CD4-positive, alpha-beta T cell treated with Interleukin-17A for 1 hour (primary cell): ENCODE measurements at regions not wholly inside any gene's neighbourhood (a gene's known extent, or its start where the extent isn't known, plus 50 kb on each side); places are given as distances from the start of the nearest gene placed in this dataset.

Source experiments
- DNase-seq: peaks from one replicate; pipeline ENCODE4 v3.0.0-alpha.2; 2020

DNA sequence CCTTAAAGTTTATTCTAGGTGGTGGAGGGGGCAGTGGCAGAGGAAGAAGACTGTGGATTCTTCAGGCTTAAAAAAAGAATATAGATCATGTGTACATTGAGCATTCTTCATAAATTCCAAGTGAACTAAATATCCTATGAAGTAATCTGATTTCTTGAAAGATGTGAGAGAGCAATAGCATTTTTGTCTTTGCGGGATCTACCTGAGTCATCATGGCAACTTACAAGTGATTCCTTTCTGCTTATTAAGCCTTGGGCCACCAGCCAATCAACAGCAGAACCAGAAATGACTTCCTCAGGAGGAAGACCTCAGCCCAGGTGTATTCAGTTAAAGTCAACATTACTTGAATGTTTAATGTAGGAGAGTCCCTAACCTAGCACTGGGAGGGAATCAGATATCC, 756.9 kb downstream of the TFAP2A start:
- DNase-seq: no peak

DNA sequence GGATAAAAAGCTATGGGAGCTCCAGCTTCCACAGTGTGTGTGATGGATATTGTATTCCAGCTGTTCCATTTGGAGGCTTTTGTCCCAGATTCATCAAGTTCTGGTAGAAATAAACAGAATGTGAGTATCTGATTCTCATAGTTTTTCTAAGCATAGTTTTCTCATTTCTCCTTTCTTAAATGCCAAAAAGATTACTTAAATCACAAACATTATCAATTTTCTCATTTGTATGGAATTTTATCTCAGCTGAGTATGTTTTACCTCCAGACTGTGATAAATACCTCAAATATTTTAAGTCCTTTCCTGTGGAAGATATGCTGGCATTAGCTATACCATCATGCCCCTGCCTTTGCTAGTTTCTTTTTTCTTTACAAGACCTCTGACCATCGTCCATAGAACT, 767.3 kb downstream of the TFAP2A start:
- no peak for DNase-seq

DNA sequence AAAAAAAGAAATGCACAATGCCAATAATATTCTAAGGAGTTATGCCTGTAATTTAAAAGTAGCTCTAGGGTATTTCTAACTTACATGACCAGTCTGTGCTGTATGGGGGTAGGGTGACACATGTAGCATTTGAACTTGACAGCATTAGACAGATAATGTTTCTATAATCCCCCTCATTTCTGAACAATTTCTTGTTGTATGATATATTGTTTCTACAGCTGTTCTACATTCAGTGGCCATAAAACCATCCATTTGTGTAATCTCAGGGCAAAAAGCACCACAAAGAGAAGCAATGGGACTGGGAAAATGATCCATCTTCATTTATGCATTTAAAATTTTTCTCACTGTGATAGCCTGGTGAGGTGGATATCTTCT, 767.8 kb downstream of the TFAP2A start:
- DNase-seq: no peak

DNA sequence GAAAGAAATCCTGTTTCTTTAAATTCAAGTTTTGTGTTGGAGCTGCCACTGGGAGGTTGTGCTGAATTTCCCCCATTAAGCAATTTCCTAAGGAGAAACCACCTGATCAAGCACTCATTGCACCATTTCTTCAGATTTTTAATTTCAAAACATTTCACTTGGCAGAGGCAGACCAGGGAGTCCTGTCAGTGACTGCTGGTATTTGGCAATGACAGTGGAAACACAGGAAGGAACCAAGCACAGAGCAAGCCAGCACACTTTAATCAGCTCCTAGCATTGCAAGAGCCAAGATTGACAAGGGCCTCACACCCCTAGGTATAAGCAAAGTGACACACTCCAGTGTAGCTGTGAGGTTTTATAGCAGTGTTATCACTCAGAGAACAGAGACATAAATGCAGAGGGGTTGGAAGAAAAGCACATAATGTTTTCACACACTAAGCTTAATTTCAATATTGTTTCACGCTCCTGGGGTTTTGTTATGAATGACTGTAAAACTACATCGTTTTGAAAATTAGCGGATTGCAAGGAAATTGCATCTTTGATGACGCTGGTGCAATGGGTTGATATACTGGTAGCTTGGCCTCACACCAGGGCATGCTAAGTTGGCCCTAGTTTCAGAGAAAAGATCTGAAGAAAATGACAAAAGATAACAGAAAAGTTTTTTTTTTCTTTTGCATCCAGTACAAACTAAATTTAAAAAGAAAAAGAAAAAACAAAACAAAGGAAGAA, 768.4 kb downstream of the TFAP2A start:
- no peak for DNase-seq

DNA sequence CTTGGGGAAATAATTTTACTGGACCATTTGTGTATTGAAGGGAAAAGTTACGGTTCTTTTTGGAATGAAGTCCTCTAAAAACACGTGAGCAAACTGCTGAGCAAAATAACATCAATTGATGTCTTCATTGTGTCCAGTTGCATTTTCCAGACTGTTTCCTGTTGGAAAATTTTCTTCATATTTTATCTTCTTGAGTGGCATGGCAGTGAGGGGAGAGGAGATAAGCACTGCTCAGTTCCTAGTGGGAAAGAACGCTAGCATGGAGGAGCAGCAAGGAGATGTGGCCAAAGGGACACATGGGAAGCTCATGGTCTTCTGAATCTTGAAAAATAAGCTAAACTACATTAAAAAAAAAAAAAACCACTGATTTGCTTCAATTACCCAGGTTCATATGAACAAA, 776.0 kb downstream of the TFAP2A start:
- no peak for DNase-seq

DNA sequence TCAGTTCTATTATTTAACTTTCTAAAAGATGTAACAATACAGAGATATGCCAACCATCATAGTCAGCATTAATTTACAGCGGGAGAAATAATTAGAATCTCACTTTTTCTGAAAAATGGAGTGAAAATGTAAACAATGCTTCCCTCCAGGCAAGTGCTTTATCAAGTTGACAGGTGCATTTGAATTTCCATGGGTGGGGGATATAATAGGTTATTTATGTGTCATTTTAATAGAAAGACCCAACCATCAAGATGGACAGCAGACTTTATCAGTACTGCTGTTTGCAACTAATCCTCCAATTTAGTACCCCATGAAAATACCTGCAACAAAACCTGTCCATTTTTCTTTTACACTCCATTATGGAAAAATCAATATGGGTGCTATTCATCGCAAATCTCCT, 780.1 kb downstream of the TFAP2A start:
- DNase-seq: no peak

DNA sequence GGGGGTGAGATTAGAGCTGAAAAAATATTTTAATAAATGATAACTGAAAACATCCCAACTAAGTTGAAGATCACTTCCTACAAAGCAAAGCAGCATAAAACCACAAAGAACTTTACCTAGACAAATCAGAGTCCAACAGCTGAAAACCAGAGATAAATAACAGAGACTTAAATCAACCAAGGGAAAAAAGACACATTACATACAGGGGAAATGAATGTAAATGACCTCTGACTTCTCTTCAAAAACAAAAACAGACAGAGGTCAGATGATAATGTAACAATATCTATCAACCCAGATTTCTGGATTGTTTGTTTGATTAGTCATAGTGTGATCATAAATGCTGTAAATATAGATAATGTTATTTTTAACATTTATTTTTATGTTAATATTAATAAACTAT, 782.8 kb downstream of the TFAP2A start:
- DNase-seq: no peak

DNA sequence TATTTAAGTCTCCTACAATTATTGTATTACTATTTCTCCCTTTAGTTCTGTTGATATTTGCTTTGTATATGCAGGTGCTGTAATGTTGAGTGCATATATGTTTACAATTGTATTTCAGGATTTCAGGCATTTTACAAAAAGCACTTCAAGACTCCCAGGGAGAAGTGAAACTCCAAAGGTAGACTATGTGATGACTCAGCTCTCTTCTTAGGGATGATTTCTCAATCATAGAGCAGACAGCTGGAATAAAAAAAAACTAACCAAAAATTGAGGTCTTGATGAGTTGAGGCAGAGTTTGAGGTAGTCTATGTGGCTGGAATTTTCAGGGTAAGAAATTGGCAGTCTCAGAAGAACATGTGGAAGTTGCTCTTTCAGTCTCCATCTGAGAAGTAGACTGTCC, 786.1 kb downstream of the TFAP2A start:
- DNase-seq: no peak

DNA sequence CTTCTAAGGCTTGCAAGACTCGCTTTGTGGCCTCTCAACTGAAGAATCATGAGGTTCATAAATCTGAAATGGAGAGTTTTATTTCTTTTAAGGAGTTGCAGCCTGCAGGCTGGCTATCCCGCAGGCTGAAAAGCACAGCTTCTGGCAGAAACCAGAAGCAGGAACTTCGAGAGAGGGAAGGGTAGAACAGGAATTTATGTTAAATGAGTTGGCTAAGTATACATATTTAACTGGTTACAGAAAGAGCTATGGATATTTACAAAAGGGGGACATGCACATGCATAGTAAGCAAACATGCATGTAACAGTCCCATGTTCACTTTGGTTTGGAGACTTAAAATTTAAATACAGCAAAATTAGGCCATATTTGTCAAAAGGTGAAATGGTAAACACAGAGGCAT, 787.0 kb downstream of the TFAP2A start:
- no peak for DNase-seq

DNA sequence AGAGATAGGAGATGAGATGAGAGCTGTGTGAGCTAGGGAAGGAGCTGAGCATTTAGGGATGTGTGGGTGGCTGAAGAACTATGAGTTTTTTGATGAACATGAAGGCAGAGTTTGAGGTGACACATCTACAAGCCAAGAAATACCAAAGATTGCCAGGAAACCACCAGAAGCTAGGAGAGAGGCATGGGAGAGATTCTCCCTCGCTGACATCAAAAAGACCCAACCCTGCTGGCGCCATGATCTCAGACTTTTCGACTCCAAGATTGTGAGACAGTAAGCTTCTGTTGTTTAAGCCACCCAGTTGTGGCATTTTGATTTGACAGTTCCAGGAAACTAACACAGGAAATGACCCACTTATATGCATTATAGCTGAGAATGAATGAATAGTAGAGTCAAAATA, 790.9 kb downstream of the TFAP2A start:
- DNase-seq: no peak

DNA sequence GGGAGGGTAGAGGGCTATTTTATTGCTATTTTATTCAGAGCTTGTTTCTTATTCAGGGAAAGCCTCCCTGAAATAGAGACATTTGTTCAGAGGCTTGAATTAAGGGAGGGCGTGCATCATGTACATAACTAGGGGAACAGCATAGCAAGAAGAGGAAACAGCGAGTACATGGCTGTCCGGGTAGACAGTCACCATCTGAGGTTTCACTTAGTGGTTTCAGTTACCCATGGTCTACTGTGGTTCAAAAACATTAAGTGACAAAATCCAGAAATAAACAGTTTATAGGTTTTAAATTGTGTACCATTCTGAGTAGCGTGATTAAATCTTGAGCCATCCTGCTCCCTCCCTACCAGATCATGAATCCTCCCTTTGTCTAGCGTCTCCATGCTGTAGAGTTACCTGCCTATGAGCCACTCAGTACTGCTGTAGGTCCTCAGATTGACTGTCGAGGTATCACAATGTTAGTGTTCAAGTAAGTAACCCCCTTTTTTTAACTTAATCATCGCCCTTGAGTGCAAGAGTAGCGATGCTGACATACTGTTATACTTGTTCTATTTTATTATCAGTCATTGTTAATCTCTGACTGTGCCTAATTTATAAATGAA, 791.5 kb downstream of the TFAP2A start:
- DNase-seq: no peak

DNA sequence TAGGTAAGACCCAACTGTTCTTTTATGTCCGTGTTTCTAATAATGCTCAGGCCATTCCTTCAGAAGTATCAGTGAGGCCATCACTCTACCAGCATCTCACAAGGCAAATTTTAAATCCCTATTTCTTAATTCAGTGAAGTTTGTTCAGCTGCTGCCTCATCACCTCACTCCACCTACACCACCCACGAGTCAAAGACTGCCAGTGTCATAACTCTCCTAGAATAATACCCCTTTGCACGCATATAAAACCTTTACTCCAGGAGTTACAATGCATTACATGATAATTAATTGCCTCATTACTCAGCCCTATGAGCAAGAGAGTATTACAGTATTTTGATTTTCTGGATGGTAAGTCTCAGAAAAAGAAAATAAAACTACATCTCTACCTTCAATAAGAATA, 793.6 kb downstream of the TFAP2A start:
- DNase-seq: no peak

DNA sequence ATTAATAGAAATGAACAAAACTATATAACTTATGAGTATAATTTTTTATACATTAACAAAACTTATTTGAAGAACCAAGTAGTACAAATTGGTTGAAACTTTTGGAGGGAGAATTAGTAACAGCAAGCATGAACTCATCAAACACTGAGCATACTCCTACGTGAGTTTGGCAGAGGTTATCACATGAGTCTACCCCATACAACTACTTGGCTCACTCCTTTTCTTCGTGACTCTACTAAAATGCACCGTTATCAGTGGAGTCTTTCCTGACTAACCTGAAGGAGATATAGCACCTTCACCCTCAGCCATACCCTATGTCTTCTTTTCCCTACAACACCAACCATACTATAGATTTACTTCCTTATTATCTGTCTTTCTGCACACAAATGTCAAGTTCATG, 794.2 kb downstream of the TFAP2A start:
- no peak for DNase-seq

DNA sequence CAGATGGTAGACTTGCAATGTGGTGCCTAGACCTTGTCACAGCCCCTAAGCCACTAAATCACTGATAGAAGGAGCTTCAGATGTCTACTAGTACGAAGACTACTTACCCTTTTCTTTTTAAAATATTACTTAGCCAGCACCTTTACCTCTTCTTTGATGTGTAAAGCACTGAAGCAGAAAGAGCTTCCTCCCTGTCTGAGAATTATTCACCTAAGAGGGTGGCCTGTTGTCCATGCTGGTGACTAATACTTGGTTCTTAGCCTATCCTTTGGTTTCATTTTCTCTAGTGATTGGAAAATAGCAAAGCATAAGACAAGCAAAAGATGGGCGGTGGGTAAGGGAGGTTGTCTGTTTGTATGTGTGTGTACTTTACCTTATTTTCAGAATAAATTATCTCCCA, 794.6 kb downstream of the TFAP2A start:
- no peak for DNase-seq

DNA sequence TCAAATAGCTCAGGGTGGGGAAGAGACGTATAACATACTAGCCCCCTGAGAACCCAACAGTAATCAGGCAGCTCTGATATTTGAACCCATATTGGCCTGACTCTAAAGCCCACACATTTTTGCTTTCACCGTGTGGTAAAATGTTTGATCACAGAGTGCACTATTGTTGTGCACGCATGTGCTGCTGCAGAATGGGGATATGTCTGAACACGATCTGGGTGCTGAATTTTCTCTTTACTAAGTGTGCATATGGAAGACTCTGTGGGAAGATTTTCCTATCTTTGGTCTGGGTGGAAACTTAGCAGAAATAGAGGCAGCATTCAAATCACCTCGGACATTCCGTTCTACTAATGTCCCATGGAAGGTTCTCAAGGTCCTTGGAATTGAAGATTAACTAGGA, 800.1 kb downstream of the TFAP2A start:
- DNase-seq: no peak

DNA sequence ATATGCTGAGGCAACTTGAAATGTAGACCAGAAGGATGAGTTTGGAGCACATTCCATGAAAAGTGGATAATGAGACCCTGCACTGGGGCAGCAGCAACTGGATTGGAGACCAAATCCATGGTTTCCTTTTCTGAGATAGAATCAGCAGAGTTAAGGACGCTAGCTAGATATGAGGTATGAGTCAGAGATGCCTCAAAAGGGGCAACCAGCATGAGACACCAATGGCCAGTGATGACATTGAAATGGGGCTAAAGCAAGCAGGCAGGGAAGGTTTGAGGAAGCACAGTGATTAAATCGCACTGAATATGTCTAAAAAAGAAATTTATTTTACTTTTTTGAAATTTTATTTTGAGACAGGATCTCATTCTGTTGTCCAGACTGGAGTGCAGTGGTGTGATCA, 802.4 kb downstream of the TFAP2A start:
- no peak for DNase-seq

DNA sequence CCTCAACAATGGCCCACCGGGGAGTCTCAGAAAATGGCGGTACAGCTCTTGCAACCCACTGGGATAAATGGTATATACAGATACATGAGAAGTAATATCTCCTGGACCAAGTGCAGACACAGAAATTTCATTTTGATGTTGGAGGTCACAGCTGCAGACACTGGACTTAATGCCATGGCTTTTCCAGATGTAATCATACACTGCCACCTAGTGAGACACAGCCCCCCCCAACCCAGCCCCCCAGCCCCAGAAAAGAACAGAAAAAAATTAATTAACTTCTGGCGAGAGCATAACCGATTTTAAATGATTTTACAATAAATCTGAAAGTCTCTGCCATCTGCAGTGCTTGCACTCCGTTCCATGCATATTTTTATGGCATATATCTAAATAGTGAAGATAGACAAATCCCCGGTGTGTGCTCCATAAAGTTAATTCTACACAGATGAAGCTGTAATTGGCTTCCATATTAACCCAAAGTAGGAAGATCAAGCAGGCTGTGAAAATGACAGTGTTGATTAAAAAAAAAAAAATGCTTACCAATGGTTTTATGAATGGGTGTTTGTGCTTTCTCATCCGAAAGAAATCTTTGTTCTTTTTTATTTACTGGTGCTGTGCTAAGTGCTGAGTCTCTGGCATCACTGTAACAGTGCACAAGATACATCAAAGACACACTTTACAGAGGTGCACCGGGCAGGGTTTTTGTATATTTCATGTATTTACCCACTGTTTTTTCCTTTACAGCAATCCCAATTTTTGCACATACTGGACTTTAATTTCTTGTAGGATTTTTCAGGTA, 804.1 kb downstream of the TFAP2A start:
- DNase-seq: no peak

DNA sequence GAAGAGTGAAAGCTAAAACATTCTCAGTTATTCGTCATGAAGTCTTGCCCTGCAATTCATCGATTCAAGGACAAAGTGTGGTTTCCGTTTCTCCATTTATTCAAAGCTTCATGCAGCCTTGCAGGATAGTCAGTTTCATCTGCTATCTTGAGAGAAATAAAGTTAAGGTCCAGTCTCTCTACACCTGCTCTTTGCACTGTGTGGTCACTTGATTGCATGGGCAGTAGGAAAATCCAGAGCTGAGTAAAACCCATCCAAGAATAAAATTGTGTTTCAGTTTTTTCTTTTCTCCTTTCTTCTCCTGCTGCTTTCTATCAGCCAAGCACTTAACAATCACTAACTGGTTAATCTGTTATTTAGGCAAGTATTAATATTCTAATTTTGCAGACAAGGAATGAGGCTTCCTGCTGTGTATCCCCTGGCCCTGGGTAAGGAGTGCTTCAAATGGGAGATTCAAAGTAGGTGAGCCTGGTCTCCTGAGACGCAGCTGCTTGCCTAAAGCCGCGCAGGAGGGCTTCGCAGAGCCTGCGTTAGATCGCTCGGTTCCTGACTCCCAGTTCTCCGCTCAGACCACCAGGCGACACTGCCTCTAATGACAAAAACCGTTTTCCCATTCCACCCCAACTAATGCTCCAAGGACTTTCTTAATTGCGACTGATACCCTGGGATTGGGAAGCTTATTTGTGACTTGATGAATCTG, 808.3 kb downstream of the TFAP2A start:
- no peak for DNase-seq

DNA sequence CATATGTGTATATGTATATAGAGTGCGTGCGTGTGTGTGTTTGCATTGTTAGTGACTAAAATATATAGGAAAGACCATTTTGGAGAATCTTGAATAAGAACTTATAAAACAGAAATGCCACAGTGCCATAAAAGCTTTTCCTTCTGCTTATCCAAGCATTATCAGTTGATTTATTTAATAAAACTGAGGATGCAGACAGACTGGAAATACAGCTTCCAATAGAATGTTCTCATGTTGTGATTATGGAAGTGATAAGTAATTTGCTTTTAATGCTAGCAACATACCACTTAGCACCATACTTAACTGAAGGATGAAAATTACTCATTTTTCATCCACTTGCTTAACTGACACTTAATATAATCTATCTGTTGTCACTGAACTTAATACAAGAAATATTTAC, 820.1 kb downstream of the TFAP2A start:
- no peak for DNase-seq

DNA sequence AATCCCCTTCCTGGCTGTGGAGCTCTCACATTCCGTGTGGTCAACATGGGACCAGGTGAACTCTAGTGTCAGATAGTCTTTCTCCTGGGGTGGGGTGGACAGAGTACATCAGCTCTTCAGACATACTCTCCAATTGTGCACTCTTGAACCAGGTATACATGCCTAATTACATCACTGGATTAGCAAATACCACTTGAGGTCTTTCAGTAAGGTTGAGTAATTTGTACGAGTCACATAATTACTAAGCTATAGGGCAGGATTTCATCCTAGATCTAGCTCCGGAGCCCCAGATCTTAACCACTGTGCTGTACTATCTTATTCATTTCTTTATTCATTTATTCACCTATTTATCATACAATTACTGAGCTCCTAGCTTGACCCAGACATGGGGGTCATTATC, 821.3 kb downstream of the TFAP2A start:
- no peak for DNase-seq

DNA sequence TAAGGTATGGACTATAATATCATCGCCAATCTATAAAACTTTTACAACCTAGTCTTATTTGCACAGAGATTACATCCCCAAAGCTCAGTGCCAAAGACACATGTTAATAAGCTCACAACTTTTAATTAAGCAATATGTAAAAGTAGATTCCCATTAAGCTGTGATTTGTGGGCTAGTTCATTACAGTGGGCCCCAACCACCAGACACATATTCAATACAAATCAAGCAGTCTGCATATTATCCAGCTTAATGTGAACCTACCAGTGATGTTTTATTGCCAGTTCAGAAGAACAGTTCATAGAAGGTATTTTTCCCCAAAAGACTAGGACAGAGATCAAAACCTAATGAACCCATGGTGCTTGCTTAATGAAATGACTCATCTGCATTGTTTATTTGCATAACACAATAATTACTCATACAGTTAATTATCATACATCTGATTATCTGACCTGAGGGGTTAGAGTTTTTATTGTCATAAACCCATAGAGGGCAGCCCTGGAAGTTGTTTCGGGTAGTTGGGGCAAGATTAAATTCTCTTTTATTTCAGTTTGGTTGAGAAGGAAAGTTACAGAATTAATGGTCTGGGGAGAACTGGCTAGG, 831.0 kb downstream of the TFAP2A start:
- DNase-seq: no peak

DNA sequence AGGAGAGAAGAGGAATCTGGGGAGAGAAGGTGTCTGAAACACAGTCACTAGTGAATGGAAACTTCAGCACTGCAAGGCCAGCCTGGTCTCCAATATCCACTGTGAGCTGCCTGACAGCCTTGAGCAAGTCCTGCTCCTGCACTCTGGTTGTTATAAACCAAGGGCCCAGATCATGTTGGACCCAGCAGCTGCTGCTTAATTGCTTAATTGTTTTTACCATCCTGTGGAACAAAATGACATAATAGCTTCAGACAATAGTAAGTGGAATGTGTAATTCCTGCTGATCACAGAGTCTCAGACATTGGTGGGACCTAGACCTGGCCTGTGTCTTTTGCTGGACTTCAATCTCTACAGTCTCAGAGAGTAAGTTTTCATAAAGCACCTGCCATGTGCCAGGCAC, 833.7 kb downstream of the TFAP2A start:
- no peak for DNase-seq

DNA sequence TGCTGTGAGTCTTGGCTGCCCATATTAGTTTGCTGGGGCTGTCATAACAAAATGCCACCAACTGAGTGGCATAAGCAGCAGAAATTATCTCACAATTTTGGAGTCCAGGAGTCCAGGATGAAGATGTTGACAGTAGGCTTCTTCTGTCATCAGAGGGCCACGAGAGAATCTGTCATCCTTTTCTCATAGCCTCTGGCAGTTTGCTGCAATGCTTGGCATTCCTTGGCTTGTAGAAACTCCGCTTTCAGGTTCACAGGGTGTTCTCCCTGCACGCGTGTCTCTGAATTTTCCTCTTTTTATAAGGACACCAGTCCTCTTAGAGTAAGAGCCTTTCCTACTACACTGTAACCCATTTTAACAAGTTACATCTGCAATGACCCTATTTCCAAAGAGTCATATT, 838.4 kb downstream of the TFAP2A start:
- no peak for DNase-seq
